Fibroblast of lung (primary cell): ENCODE measurements at regions not wholly inside any gene's neighbourhood (a gene's known extent, or its start where the extent isn't known, plus 50 kb on each side); places are given as distances from the start of the nearest gene placed in this dataset.

ENCODE experiments used
- DNase-seq, 2 donors: peaks; one replicate each; pipeline versions ENCODE4 v3.0.0 to v3.0.0-alpha.2; 2010; ENCODE audit warnings: low read depth in 2 of 2
- H2AFZ ChIP-seq: 2 replicates; pipeline ENCODE4 v1.5.1; 2012; ENCODE audit warnings: low read length, control low read depth, inconsistent platforms
- H3K27ac ChIP-seq: 2 replicates; pipeline ENCODE4 v1.5.1; 2011; ENCODE audit warnings: low read length, control low read depth; ENCODE audit not compliant: insufficient read depth
- H3K27me3 ChIP-seq: 2 replicates; pipeline ENCODE4 v1.5.1; 2011; ENCODE audit warnings: mild to moderate bottlenecking, low read length; ENCODE audit not compliant: control insufficient read depth, insufficient read depth
- H3K36me3 ChIP-seq: 2 replicates; pipeline ENCODE4 v1.5.1; 2011; ENCODE audit warnings: low read length; ENCODE audit not compliant: control insufficient read depth, insufficient read depth
- H3K4me1 ChIP-seq: 2 replicates; pipeline ENCODE4 v1.5.1; 2011; ENCODE audit warnings: low read length; ENCODE audit not compliant: control insufficient read depth, insufficient read depth; ENCODE audit errors: extremely low read depth
- H3K4me2 ChIP-seq: 2 replicates; pipeline ENCODE4 v1.5.1; 2011; ENCODE audit warnings: low read length, control low read depth; ENCODE audit not compliant: insufficient read depth; ENCODE audit errors: extremely low read depth
- H3K4me3 ChIP-seq, 4 experiments: fragments of 200-600 bp in 1 of 4; sonication (generic) in 1 of 4; replicated peaks in 1 of 4; 2 replicates each; pipeline ENCODE4 v1.5.1; 2011 to 2016; ENCODE audit warnings: low read length in 4 of 4, low read depth in 3 of 4, mild to moderate bottlenecking in 3 of 4, control low read depth in 2 of 4, inconsistent platforms in 1 of 4, mixed read lengths in 1 of 4; ENCODE audit not compliant: insufficient read depth in 1 of 4; ENCODE audit errors: control extremely low read depth in 1 of 4
- H3K79me2 ChIP-seq: 2 replicates; pipeline ENCODE4 v1.5.1; 2012; ENCODE audit warnings: mild to moderate bottlenecking, low read length, inconsistent platforms; ENCODE audit not compliant: control insufficient read depth, insufficient read depth
- H3K9ac ChIP-seq: 2 replicates; pipeline ENCODE4 v1.5.1; 2011; ENCODE audit warnings: mild to moderate bottlenecking, low read length, control low read depth; ENCODE audit not compliant: insufficient read depth
- H3K9me3 ChIP-seq: 2 replicates; pipeline ENCODE4 v1.5.1; 2012; ENCODE audit warnings: low read depth, low read length; ENCODE audit not compliant: control insufficient read depth, insufficient read depth
- H4K20me1 ChIP-seq: 2 replicates; pipeline ENCODE4 v1.5.1; 2011; ENCODE audit warnings: low read length; ENCODE audit not compliant: control insufficient read depth, insufficient read depth; ENCODE audit errors: extremely low read depth
- EZH2 ChIP-seq: IDR thresholded peaks from 2 replicates; pipeline ENCODE4 v1.5.1; 2012; ENCODE audit warnings: low read length, control low read depth, mild to moderate bottlenecking; ENCODE audit errors: missing control alignments
- TF ChIP-seq, protein P1 (sequence below), 2 donors: IDR thresholded peaks in 1 of 2; conservative IDR thresholded peaks in 1 of 2; 1 replicate in 1 of 2; 2 replicates in 1 of 2; pipeline ENCODE4 v1.5.1; 2011 to 2012; ENCODE audit warnings: low read length in 2 of 2, control low read depth in 1 of 2, inconsistent platforms in 1 of 2, low read depth in 1 of 2, mild to moderate bottlenecking in 1 of 2

DNA sequence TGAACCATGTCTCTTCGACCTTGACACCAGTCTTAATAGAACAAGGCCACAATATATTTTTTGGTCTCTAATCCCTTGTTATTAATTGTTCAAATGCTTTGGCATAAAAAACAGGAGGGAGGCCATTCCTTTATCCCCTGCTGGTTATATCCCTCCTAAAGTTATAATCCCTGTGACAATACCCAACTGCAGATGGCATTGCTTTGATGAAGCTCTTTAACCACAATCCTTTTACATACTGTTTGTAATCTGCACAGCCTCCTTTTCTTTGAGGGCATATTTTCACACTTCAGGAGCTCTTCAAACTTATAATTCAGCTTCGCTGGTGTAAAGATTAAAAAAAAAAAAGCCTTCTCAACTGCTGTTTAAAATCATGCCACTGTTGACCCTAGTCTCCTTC lies 919.0 kb downstream of the EPHA3 start:
- Histone ChIP-seq H3K4me1 (no peaks in the 10 kb centered on the region), H3K27ac (no peak overlapping the region), H3K9me3 (no peaks in the 10 kb centered on the region), H3K27me3 (no peaks in the 10 kb centered on the region), H2AFZ (no peak overlapping the region), H3K79me2 (no peaks in the 10 kb centered on the region), H3K4me2 (no peak overlapping the region), H3K4me3 (no peak overlapping the region), H3K9ac (no peak overlapping the region), H4K20me1 (no peaks in the 10 kb centered on the region), H3K36me3 (no peaks in the 10 kb centered on the region)
- DNase-seq = no peak
- no peak for TF ChIP-seq EZH2
- TF ChIP-seq, protein P1, sequence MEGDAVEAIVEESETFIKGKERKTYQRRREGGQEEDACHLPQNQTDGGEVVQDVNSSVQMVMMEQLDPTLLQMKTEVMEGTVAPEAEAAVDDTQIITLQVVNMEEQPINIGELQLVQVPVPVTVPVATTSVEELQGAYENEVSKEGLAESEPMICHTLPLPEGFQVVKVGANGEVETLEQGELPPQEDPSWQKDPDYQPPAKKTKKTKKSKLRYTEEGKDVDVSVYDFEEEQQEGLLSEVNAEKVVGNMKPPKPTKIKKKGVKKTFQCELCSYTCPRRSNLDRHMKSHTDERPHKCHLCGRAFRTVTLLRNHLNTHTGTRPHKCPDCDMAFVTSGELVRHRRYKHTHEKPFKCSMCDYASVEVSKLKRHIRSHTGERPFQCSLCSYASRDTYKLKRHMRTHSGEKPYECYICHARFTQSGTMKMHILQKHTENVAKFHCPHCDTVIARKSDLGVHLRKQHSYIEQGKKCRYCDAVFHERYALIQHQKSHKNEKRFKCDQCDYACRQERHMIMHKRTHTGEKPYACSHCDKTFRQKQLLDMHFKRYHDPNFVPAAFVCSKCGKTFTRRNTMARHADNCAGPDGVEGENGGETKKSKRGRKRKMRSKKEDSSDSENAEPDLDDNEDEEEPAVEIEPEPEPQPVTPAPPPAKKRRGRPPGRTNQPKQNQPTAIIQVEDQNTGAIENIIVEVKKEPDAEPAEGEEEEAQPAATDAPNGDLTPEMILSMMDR (conservative IDR thresholded peaks at IDR 0.05 in 1 of 2, IDR thresholded peaks at IDR 0.05 in 1 of 2; ENCODE audit: low read depth in 1 of 2, low read length in 2 of 2) = no peak

DNA sequence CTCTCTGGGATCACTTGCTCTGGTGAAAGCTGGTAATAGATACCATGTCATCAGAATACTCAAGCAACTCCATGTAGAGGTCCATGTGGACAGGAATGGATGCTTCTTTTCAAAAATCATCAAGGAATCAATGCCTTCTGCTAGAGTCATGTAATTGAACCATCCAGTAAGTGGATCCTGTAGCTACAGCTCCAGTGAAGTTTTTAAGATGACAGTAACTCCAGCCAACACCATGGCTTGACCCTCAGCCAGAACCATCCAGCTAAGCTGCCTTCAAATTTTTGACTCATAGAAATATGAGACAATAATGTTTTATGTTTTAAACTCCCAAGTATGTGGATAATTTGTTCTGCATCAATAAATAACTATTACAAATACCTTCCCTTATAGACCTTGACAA lies 923.7 kb downstream of the EPHA3 start:
- H3K9me3 ChIP-seq = no peaks in the 10 kb centered on the region
- no peak for DNase-seq
- H3K4me2 ChIP-seq = no peak overlapping the region
- TF ChIP-seq, protein P1 (conservative IDR thresholded peaks at IDR 0.05 in 1 of 2, IDR thresholded peaks at IDR 0.05 in 1 of 2; ENCODE audit: low read depth in 1 of 2, low read length in 2 of 2) = no peak
- TF ChIP-seq EZH2 = no peak
- H4K20me1 ChIP-seq = no peaks in the 10 kb centered on the region
- no peak overlapping the region for H3K9ac ChIP-seq
- H3K27me3 ChIP-seq = no peaks in the 10 kb centered on the region
- H3K27ac ChIP-seq = no peak overlapping the region
- no peak overlapping the region for H2AFZ ChIP-seq
- no peaks in the 10 kb centered on the region for H3K4me1 ChIP-seq
- H3K79me2 ChIP-seq = no peaks in the 10 kb centered on the region
- no peaks in the 10 kb centered on the region for H3K36me3 ChIP-seq
- no peak overlapping the region for H3K4me3 ChIP-seq

GRCh38 chr3:90032980-90033641 lies 925.7 kb downstream of the EPHA3 start:
- DNase-seq = no peak
- no peaks in the 10 kb centered on the region for H3K4me1 ChIP-seq
- H3K27ac ChIP-seq = no peak overlapping the region
- H3K36me3 ChIP-seq = no peaks in the 10 kb centered on the region
- H3K79me2 ChIP-seq = no peaks in the 10 kb centered on the region
- no peaks in the 10 kb centered on the region for H4K20me1 ChIP-seq
- H3K4me2 ChIP-seq = no peak overlapping the region
- H2AFZ ChIP-seq = no peak overlapping the region
- no peak overlapping the region for H3K9ac ChIP-seq
- H3K9me3 ChIP-seq = no peaks in the 10 kb centered on the region
- H3K4me3 ChIP-seq = no peak overlapping the region
- no peak for TF ChIP-seq EZH2
- TF ChIP-seq, protein P1 (conservative IDR thresholded peaks at IDR 0.05 in 1 of 2, IDR thresholded peaks at IDR 0.05 in 1 of 2; ENCODE audit: low read depth in 1 of 2, low read length in 2 of 2) = no peak
- H3K27me3 ChIP-seq = no peaks in the 10 kb centered on the region
